Osteoblast (primary cell): ENCODE measurements at regions not wholly inside any gene's neighbourhood (a gene's known extent, or its start where the extent isn't known, plus 50 kb on each side); places are given as distances from the start of the nearest gene placed in this dataset.

Experiments used
- DNase-seq: peaks from one replicate; pipeline ENCODE4 v3.0.0; 2011; ENCODE audit warnings: low spot score, mixed read lengths; ENCODE audit not compliant: insufficient read length; ENCODE audit errors: missing footprints
- H2AFZ ChIP-seq: 2 replicates; pipeline ENCODE4 v1.6.0; 2011; ENCODE audit warnings: mild to moderate bottlenecking, low read length
- H3K27ac ChIP-seq: 2 replicates; pipeline ENCODE4 v1.5.1; 2011; ENCODE audit warnings: mild to moderate bottlenecking, low read depth, low read length, moderate library complexity
- H3K27me3 ChIP-seq: 2 replicates; pipeline ENCODE4 v1.6.0; 2012; ENCODE audit warnings: mild to moderate bottlenecking, control low read depth, inconsistent platforms, low read length, moderate library complexity; ENCODE audit not compliant: insufficient read depth
- H3K36me3 ChIP-seq: 2 replicates; pipeline ENCODE4 v1.5.1; 2011; ENCODE audit warnings: mild to moderate bottlenecking, low read length, control low read depth, moderate library complexity; ENCODE audit not compliant: insufficient read depth
- H3K4me1 ChIP-seq: 2 replicates; pipeline ENCODE4 v1.5.1; 2011; ENCODE audit warnings: mild to moderate bottlenecking, low read length, control low read depth, moderate library complexity; ENCODE audit not compliant: insufficient read depth
- H3K4me2 ChIP-seq: 2 replicates; pipeline ENCODE4 v1.6.0; 2011; ENCODE audit warnings: mild to moderate bottlenecking, low read length; ENCODE audit not compliant: insufficient read depth
- H3K4me3 ChIP-seq: fragments of 200-600 bp; sonication (generic); 3 replicates; pipeline ENCODE4 v1.5.1; 2012; ENCODE audit warnings: mild to moderate bottlenecking, low read length, inconsistent platforms; ENCODE audit not compliant: insufficient read depth
- H3K79me2 ChIP-seq: 2 replicates; pipeline ENCODE4 v1.6.0; 2012; ENCODE audit warnings: mild to moderate bottlenecking, low read length, control low read depth, inconsistent platforms; ENCODE audit not compliant: insufficient read depth
- H3K9me3 ChIP-seq: 2 replicates; pipeline ENCODE4 v1.5.1; 2011; ENCODE audit warnings: low read depth, low read length, control low read depth
- H4K20me1 ChIP-seq: 2 replicates; pipeline ENCODE4 v1.6.0; 2012; ENCODE audit warnings: mild to moderate bottlenecking, low read length, control low read depth; ENCODE audit not compliant: insufficient read depth
- CTCF ChIP-seq: IDR thresholded peaks from 2 replicates; pipeline ENCODE4 v1.5.1; 2011; ENCODE audit warnings: mild to moderate bottlenecking, low read depth, low read length, moderate library complexity; ENCODE audit errors: extremely low read depth

GRCh38 chr18:78793313-78794070, 186.1 kb upstream of the SALL3 start:
- no peak for TF ChIP-seq CTCF
- Histone ChIP-seq H3K4me2 (no peak overlapping the region), H4K20me1 (no peaks in the 10 kb centered on the region), H3K9me3 (no peaks in the 10 kb centered on the region), H3K36me3 (no peaks in the 10 kb centered on the region), H3K27ac (no peak overlapping the region), H3K79me2 (no peaks in the 10 kb centered on the region), H3K4me1 (no peaks in the 10 kb centered on the region), H2AFZ (no peak overlapping the region), H3K4me3 (no peak overlapping the region), H3K27me3 (no peaks in the 10 kb centered on the region)
- no peak for DNase-seq

- TF ChIP-seq CTCF: no peak
- Histone ChIP-seq H3K4me2 (no peak overlapping the region), H3K9me3 (no peaks in the 10 kb centered on the region), H3K4me3 (no peak overlapping the region), H3K4me1 (no peaks in the 10 kb centered on the region), H3K27me3 (no peaks in the 10 kb centered on the region), H3K79me2 (no peaks in the 10 kb centered on the region), H4K20me1 (no peaks in the 10 kb centered on the region), H3K27ac (no peak overlapping the region), H2AFZ (no peak overlapping the region), H3K36me3 (no peaks in the 10 kb centered on the region)
- no peak for DNase-seq
Observed at GRCh38 chr18:78794071-78794430, 185.6 kb upstream of the SALL3 start.

- Histone ChIP-seq H3K4me1 (no peaks in the 10 kb centered on the region), H3K4me3 (no peak overlapping the region), H3K79me2 (no peaks in the 10 kb centered on the region), H3K36me3 (no peaks in the 10 kb centered on the region), H2AFZ (no peak overlapping the region), H4K20me1 (no peaks in the 10 kb centered on the region), H3K4me2 (no peak overlapping the region), H3K27me3 (no peaks in the 10 kb centered on the region), H3K9me3 (no peaks in the 10 kb centered on the region), H3K27ac (no peak overlapping the region)
- TF ChIP-seq CTCF: no peak
- no peak for DNase-seq
Observed at GRCh38 chr18:78796693-78797455, 182.7 kb upstream of the SALL3 start.

- no peaks in the 10 kb centered on the region for H3K79me2 ChIP-seq
- H3K4me1 ChIP-seq: no peaks in the 10 kb centered on the region
- H3K9me3 ChIP-seq: no peaks in the 10 kb centered on the region
- DNase-seq: no peak
- H4K20me1 ChIP-seq: no peaks in the 10 kb centered on the region
- H3K27ac ChIP-seq: no peak overlapping the region
- no peak overlapping the region for H2AFZ ChIP-seq
- H3K27me3 ChIP-seq: no peaks in the 10 kb centered on the region
- H3K36me3 ChIP-seq: no peaks in the 10 kb centered on the region
- H3K4me2 ChIP-seq: no peak overlapping the region
- no peak for TF ChIP-seq CTCF
- H3K4me3 ChIP-seq: no peak overlapping the region
Observed at GRCh38 chr18:78797499-78797898, 182.1 kb upstream of the SALL3 start.
